ENCODE measurements at regions not wholly inside any gene's neighbourhood (a gene's known extent, or its start where the extent isn't known, plus 50 kb on each side); places are given as distances from the start of the nearest gene placed in this dataset.
A peak's percentile ranks its signal among the peaks of the same experiment; 100 is the strongest.

DNA sequence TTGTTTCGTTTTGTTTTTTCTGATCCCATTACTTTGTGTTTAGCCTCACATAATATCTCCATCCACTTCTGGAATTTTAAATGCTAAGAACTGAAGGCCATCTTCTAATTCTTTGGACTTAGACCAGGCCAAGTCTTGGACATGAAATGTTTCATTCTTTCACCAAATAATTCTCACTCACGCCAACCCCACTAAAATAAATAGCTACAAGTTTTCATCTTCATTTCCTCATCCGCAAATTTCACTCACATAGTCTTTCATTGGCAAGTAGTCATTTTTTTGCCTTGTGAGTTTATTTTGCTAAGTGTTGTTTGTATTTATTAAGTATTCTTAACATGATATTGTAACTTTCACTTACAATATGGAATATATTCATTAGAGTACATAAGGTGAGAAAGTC, 1188.6 kb upstream of the SEMA6A start:
- Histone ChIP-seq H3K27me3 (ENCODE audit: control insufficient read depth, insufficient read depth, low read length) (no peaks in the 10 kb centered on the region), H3K9me3 (ENCODE audit: control insufficient read depth, insufficient read depth, low read depth, low read length) (no peaks in the 10 kb centered on the region), H3K4me3 (ENCODE audit: low read depth, low read length) (no peak overlapping the region), H3K4me1 (ENCODE audit: control insufficient read depth, insufficient read depth, low read length) (no peaks in the 10 kb centered on the region), H3K9ac (ENCODE audit: low read length) (no peak overlapping the region), H3K27ac (ENCODE audit: low read depth, low read length) (no peak overlapping the region), H3K36me3 (ENCODE audit: control insufficient read depth, insufficient read depth, low read length) (no peaks in the 10 kb centered on the region)

- Histone ChIP-seq H3K27me3 (ENCODE audit: control insufficient read depth, insufficient read depth, low read length) (no peaks in the 10 kb centered on the region), H3K9me3 (ENCODE audit: control insufficient read depth, insufficient read depth, low read depth, low read length) (no peaks in the 10 kb centered on the region), H3K4me1 (ENCODE audit: control insufficient read depth, insufficient read depth, low read length) (no peaks in the 10 kb centered on the region), H3K4me3 (ENCODE audit: low read depth, low read length) (no peak overlapping the region), H3K36me3 (ENCODE audit: control insufficient read depth, insufficient read depth, low read length) (no peaks in the 10 kb centered on the region), H3K9ac (ENCODE audit: low read length) (no peak overlapping the region), H3K27ac (ENCODE audit: low read depth, low read length) (no peak overlapping the region)
Observed at GRCh38 chr5:117761186-117761585, 1186.6 kb upstream of the SEMA6A start.

DNA sequence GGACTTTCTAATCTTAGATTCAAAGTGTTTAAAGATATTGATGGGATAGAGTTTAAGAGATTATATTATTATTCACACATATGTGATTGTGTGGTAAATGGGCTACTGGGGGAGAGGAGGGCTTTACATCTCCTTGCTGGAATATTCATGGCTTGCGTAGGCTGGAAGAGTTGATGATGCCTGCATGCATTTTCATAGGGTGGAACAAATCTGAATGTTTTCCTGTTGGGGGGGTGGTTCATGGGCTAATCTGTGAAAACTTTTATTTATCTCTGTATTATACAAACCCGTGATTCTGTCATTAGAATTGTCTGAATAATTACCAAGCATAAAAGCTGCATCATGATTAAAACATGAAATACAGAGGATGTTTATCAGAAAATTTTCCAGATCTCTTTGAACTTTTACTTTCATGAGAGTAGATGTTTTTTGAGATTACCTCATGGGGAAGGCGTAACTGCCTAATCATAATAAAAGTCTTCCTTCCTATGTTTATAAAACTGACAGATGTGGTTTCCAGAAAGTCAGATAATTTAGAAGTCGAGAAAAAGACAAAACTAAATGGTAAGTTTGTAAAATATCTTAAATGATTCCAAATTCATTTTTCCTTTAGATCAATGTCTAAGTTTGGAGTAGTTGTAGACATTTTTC, 1185.4 kb upstream of the SEMA6A start:
- Histone ChIP-seq H3K27me3 (ENCODE audit: control insufficient read depth, insufficient read depth, low read length) (no peaks in the 10 kb centered on the region), H3K9ac (ENCODE audit: low read length) (no peak overlapping the region), H3K36me3 (ENCODE audit: control insufficient read depth, insufficient read depth, low read length) (no peaks in the 10 kb centered on the region), H3K27ac (ENCODE audit: low read depth, low read length) (no peak overlapping the region), H3K9me3 (ENCODE audit: control insufficient read depth, insufficient read depth, low read depth, low read length) (no peaks in the 10 kb centered on the region), H3K4me3 (ENCODE audit: low read depth, low read length) (no peak overlapping the region), H3K4me1 (ENCODE audit: control insufficient read depth, insufficient read depth, low read length) (no peaks in the 10 kb centered on the region)

- no peaks in the 10 kb centered on the region for H3K36me3 ChIP-seq (ENCODE audit: control insufficient read depth, insufficient read depth, low read length)
- no peak overlapping the region for H3K27ac ChIP-seq (ENCODE audit: low read depth, low read length)
- no peak overlapping the region for H3K9ac ChIP-seq (ENCODE audit: low read length)
- H3K4me3 ChIP-seq (ENCODE audit: low read depth, low read length), result no peak overlapping the region
- H3K4me1 ChIP-seq (ENCODE audit: control insufficient read depth, insufficient read depth, low read length), result peaks cover 11% of the 10 kb centered on the region
- no peaks in the 10 kb centered on the region for H3K27me3 ChIP-seq (ENCODE audit: control insufficient read depth, insufficient read depth, low read length)
- H3K9me3 ChIP-seq (ENCODE audit: control insufficient read depth, insufficient read depth, low read depth, low read length), result no peaks in the 10 kb centered on the region
Observed at GRCh38 chr5:117752403-117752802, 1177.8 kb upstream of the SEMA6A start.

DNA sequence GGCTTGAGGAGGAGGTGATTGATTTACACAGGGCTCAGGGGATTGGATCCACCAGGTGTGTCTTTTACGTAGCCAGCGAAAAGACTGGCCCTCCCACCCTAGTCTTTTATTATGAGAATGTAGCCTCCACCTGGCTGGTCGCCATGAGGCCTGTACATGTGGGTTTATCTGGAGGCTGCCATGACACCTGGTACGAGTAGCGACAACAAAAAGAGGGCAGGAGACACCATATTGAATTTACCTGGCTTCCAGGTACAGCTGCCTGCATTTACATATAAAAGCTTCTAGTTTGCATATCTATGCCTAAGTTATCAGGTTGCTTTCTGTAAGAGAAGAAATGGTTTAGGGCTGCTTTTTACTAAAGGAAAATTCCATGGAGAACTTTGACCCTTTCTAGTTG, 1173.7 kb upstream of the SEMA6A start:
- Histone ChIP-seq H3K36me3 (ENCODE audit: control insufficient read depth, insufficient read depth, low read length) (no peaks in the 10 kb centered on the region), H3K4me1 (ENCODE audit: control insufficient read depth, insufficient read depth, low read length) (peaks cover 11% of the 10 kb centered on the region), H3K27ac (ENCODE audit: low read depth, low read length) (peak overlapping the region; percentile 72), H3K4me3 (ENCODE audit: low read depth, low read length) (peak overlapping the region; percentile 28; the same call in 1 of the 2 replicates), H3K9me3 (ENCODE audit: control insufficient read depth, insufficient read depth, low read depth, low read length) (no peaks in the 10 kb centered on the region), H3K27me3 (ENCODE audit: control insufficient read depth, insufficient read depth, low read length) (no peaks in the 10 kb centered on the region), H3K9ac (ENCODE audit: low read length) (no peak overlapping the region)

GRCh38 chr5:117743337-117743736, 1168.7 kb upstream of the SEMA6A start:
- Histone ChIP-seq H3K36me3 (ENCODE audit: control insufficient read depth, insufficient read depth, low read length) (no peaks in the 10 kb centered on the region), H3K9ac (ENCODE audit: low read length) (no peak overlapping the region), H3K4me3 (ENCODE audit: low read depth, low read length) (no peak overlapping the region), H3K9me3 (ENCODE audit: control insufficient read depth, insufficient read depth, low read depth, low read length) (no peaks in the 10 kb centered on the region), H3K27me3 (ENCODE audit: control insufficient read depth, insufficient read depth, low read length) (no peaks in the 10 kb centered on the region), H3K4me1 (ENCODE audit: control insufficient read depth, insufficient read depth, low read length) (peaks cover 4% of the 10 kb centered on the region), H3K27ac (ENCODE audit: low read depth, low read length) (no peak overlapping the region)

DNA sequence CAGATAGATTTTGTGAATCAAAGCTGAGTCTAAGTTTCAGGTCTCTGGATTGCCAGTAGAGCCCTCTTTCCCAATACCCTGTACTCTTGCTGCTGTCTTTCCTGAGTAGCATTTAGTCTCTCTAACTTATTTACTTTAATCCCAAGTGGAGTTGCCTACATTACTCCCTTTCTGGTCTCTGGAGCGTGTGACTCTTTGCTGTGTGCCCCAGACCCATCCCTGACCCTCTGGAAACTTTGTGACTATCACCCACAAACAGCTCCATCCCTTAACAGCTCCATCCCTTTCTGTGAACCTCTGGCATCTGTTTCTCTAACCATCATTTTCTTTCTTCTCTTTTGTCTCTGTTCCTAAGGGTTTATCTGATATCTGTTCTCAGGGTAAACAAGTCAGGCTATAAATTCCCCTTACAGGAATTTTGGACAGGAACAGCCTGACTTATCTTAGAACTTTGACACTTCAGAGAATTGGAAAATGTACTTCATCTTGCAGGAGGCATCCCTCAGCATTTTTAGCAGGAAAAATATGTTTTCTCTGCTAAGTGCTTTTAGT, 1167.1 kb upstream of the SEMA6A start:
- Histone ChIP-seq H3K4me1 (ENCODE audit: control insufficient read depth, insufficient read depth, low read length) (no peaks in the 10 kb centered on the region), H3K9ac (ENCODE audit: low read length) (no peak overlapping the region), H3K9me3 (ENCODE audit: control insufficient read depth, insufficient read depth, low read depth, low read length) (no peaks in the 10 kb centered on the region), H3K36me3 (ENCODE audit: control insufficient read depth, insufficient read depth, low read length) (no peaks in the 10 kb centered on the region), H3K27me3 (ENCODE audit: control insufficient read depth, insufficient read depth, low read length) (no peaks in the 10 kb centered on the region), H3K27ac (ENCODE audit: low read depth, low read length) (no peak overlapping the region), H3K4me3 (ENCODE audit: low read depth, low read length) (no peak overlapping the region)

DNA sequence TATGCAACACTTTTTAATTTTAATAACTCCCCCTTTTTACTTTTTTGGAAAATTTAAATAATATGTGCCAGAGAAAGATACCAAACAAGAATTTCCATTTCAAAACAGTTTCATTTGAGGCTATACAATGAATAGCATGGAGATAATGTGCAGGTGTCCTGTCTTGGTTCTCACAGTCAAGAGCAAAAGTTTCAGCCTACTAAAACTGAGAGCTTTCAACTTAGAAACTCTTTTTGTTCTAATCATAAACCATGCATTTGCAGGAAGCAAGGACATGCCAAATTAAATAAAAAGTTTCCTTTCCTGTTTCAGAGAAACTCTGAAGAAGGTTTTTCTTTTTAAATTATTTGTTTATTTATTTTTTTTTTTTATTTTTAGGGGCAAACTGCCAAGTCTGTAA, 1165.6 kb upstream of the SEMA6A start:
- no peaks in the 10 kb centered on the region for H3K36me3 ChIP-seq (ENCODE audit: control insufficient read depth, insufficient read depth, low read length)
- H3K4me3 ChIP-seq (ENCODE audit: low read depth, low read length), result no peak overlapping the region
- no peaks in the 10 kb centered on the region for H3K4me1 ChIP-seq (ENCODE audit: control insufficient read depth, insufficient read depth, low read length)
- H3K9me3 ChIP-seq (ENCODE audit: control insufficient read depth, insufficient read depth, low read depth, low read length), result no peaks in the 10 kb centered on the region
- no peak overlapping the region for H3K27ac ChIP-seq (ENCODE audit: low read depth, low read length)
- no peak overlapping the region for H3K9ac ChIP-seq (ENCODE audit: low read length)
- H3K27me3 ChIP-seq (ENCODE audit: control insufficient read depth, insufficient read depth, low read length), result no peaks in the 10 kb centered on the region

- H3K4me3 ChIP-seq (ENCODE audit: low read depth, low read length), result no peak overlapping the region
- no peaks in the 10 kb centered on the region for H3K4me1 ChIP-seq (ENCODE audit: control insufficient read depth, insufficient read depth, low read length)
- no peak overlapping the region for H3K9ac ChIP-seq (ENCODE audit: low read length)
- H3K27me3 ChIP-seq (ENCODE audit: control insufficient read depth, insufficient read depth, low read length), result no peaks in the 10 kb centered on the region
- no peaks in the 10 kb centered on the region for H3K9me3 ChIP-seq (ENCODE audit: control insufficient read depth, insufficient read depth, low read depth, low read length)
- H3K36me3 ChIP-seq (ENCODE audit: control insufficient read depth, insufficient read depth, low read length), result no peaks in the 10 kb centered on the region
- no peak overlapping the region for H3K27ac ChIP-seq (ENCODE audit: low read depth, low read length)
Observed at GRCh38 chr5:117738571-117738970, 1163.9 kb upstream of the SEMA6A start.

GRCh38 chr5:117736698-117737097, 1162.1 kb upstream of the SEMA6A start:
- Histone ChIP-seq H3K9ac (ENCODE audit: low read length) (no peak overlapping the region), H3K9me3 (ENCODE audit: control insufficient read depth, insufficient read depth, low read depth, low read length) (no peaks in the 10 kb centered on the region), H3K27me3 (ENCODE audit: control insufficient read depth, insufficient read depth, low read length) (no peaks in the 10 kb centered on the region), H3K4me3 (ENCODE audit: low read depth, low read length) (no peak overlapping the region), H3K27ac (ENCODE audit: low read depth, low read length) (no peak overlapping the region), H3K36me3 (ENCODE audit: control insufficient read depth, insufficient read depth, low read length) (no peaks in the 10 kb centered on the region), H3K4me1 (ENCODE audit: control insufficient read depth, insufficient read depth, low read length) (no peaks in the 10 kb centered on the region)

DNA sequence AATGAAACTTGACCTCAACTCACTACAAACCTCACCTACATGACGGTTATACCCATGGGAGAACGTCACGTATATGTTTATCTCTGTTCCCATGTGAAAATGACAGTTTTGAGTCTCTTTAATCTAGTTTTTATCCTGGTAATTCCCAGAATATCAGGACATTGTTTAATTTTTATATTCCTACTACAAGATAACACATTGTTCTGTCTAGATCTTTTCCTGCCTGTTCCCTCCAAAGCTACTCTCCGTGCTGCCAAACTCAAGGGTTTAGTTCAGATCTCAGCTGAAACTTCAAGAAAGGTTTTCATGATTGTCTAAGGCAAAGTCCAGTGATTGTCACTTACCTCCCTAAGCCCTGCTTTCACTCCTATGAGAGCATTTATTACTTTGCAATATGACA, 1159.4 kb upstream of the SEMA6A start:
- Histone ChIP-seq H3K4me1 (ENCODE audit: control insufficient read depth, insufficient read depth, low read length) (no peaks in the 10 kb centered on the region), H3K4me3 (ENCODE audit: low read depth, low read length) (no peak overlapping the region), H3K9me3 (ENCODE audit: control insufficient read depth, insufficient read depth, low read depth, low read length) (no peaks in the 10 kb centered on the region), H3K9ac (ENCODE audit: low read length) (no peak overlapping the region), H3K27me3 (ENCODE audit: control insufficient read depth, insufficient read depth, low read length) (no peaks in the 10 kb centered on the region), H3K36me3 (ENCODE audit: control insufficient read depth, insufficient read depth, low read length) (no peaks in the 10 kb centered on the region), H3K27ac (ENCODE audit: low read depth, low read length) (no peak overlapping the region)
